GM21717 (cell line): ENCODE measurements at regions not wholly inside any gene's neighbourhood (a gene's known extent, or its start where the extent isn't known, plus 50 kb on each side); places are given as distances from the start of the nearest gene placed in this dataset.
"Not testable (repeated sequence)": the region's sequence is repeated elsewhere in the genome, so short reads cannot be mapped to it uniquely, and the experiment has no call there.

Experiments
- ATAC-seq: cut with Tn5 transposase; IDR thresholded peaks from one replicate; pipeline ENCODE4 v1.9.1; 2021; ENCODE audit warnings: mild to moderate bottlenecking, moderate library complexity; ENCODE audit not compliant: unreplicated experiment

DNA sequence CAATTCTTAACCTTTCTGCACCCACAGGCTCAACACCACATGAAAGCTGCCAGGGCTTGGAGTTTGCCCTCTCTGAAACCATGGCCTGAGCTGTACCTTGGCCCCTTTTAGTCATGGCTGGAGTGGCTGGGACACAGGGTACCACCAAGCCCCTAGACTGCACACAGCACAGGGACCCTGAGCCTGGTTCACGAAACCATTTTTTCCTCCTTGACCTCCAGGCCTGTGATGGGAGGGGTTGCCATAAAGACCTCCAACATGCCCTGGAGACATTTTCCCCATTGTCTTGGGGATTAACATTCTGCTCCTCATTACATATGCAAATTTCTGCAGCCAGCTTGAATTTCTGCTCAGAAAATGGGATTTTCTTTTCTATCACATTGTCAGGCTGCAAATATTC is 113.4 kb downstream of the XPNPEP1 start:
- ATAC-seq: not testable (repeated sequence)

DNA sequence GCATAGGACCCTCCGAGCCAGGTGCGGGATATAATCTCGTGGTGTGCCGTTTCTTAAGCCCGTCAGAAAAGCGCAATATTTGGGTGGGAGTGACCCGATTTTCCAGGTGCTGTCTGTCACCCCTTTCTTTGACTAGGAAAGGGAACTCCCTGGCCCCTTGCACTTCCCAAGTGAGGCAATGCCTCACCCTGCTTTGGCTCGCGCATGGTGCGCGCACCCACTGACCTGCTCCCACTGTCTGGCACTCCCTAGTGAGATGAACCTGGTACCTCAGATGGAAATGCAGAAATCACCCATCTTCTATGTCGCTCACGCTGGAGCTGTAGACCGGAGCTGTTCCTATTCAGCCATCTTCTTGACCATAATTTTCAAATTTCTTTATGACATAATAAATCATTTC is 122.1 kb downstream of the XPNPEP1 start:
- not testable (repeated sequence) for ATAC-seq

DNA sequence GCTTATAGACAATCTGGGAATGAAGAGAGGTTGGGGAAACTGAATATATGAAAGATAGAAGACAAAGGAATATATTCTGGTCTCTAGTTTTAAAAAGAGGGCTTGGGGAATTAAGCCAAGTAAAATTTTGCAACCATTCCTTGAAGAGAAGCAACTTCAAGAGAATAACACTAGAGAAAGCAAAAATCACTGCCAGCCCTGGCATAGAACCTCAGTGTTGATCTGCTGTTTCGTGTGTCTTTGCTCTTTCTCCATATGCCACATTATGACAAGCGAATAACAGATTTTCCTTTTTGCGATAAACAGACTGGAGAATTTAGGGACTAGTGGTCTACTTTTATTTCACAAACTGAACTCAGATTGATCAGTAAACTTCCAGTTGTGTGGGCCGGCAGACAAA is 132.7 kb downstream of the XPNPEP1 start:
- ATAC-seq: no peak

DNA sequence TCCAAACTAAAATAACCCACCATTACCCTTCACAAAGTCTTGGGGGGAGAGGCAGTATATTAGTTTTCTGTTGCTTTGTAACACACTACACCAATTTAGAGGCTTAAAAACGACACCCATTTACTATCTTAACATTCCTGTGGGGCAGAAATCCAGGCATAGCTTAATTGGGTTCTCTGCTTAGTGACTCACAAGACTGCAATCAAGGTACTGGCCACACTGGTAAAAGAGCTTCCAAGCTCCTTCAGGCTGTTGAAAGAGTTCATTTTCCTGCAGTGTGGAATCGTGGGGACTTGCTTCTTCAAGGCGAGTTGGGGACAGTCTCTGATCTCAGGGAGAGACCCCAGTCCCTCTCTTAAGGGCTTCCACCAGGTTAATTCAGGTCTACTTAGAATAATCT is 139.1 kb downstream of the XPNPEP1 start:
- no peak for ATAC-seq

DNA sequence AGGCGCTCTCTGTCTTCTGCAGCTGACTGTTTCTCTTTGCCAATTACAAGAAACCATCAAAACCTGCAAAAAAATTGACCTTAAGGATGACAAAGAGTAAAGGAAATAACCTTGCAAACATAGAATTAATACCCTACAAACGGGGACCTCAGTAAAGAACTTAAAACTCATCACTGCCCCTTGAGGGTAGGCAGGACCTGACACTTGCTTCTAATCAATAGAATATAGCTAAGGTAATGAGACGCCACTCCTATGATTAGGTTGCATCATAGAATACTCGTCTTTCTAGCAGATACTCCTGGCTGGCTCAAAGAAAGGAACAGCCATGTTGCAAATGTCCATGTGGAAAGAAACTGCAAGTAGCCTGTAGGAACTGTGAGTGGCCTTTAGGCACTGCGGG is 140.0 kb downstream of the XPNPEP1 start:
- ATAC-seq: no peak

DNA sequence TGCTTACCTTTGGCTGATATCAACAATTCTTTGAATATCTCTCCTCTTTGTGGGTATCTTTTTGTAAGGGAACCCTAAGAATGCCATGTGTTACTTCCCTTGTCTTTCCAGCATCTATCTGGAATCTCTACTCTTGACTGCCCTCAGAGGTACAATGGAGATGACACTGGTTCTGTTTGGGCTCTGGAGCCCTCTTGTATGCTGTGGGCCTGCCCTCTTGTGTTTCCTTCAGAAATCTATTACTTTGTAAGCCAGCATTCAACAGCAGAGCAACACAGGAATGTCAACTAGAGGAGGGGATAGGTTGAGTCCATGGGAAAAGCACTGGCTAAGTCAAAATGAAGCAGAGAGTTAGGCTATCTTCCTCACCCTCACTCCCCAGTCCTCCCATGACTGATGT is 142.3 kb downstream of the XPNPEP1 start:
- ATAC-seq: no peak

- no peak for ATAC-seq
Observed at GRCh38 chr10:109778993-109779392, 144.3 kb downstream of the XPNPEP1 start.

DNA sequence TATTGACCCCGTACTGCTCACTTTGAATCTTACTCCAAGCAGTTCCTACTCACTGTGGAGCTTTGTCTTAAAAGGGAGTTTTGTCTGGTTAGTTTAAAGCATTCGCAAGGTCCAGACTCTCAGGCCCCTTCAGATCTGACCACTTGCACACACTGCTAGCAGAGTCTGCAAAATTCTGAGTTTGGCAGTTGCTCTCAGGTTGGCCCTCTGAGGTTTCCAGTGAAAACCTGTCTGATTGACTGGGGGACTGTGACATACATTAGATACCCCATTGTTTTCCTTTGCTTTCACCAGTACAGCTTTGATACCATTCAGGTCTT is 149.2 kb downstream of the XPNPEP1 start:
- no peak for ATAC-seq

DNA sequence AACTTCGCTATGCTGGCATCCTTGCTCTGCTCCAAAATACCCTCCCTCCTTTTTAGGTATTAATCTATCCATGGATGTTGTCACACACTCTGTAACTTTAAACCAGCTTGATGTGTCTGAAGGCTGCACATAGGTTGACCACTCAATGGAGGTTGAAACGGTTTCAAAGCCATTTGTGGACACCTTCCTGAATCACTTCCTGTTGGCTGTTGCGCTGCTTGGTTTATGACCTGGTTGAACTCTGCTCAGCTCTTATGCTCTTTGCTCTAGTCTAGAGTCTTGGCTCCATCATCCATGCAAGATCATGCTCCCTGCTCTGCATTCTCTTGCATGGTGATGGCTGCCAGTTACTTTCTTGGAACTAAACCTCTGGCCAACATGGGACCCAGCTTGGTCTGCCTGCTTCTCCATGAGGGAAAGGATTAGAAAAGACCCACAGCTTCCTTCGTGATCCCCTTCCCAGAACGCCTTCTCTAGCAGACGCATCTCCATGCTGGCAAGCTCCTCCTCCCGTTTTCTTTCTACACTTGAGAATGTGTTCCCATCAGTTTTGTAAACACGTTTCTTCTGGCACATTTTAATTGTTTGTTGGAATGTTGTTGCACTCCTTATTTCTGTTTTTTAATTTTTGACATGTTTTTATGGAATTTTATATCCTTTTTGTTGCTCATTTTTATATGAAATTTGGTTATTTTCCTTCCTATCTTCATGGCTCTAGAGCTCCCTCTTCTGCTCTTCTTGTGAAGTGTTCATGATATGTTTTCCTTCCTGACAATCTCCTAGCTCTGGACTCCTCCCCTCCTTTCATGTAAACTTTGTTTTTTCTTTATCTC is 149.8 kb downstream of the XPNPEP1 start:
- no peak for ATAC-seq

DNA sequence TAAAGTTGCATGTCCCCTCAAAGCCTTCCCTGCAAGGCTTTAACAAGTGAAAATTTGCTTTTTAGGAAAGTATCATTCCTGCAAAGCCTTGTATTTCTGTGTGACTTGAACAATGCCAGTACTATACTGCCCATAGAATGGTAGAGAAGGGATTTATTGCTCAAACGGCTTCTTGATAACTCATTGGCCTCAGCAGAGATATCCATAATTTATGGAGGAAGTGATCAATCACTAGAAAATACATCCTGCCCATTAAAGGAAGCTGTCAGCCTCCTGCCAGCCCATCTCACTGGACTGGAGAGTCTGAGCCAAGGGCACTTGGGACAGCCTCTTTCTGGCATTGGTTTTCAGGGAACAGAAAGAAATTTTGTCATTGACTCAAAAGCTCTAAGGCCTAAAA is 152.6 kb downstream of the XPNPEP1 start:
- no peak for ATAC-seq

GRCh38 chr10:109769966-109770365 is 153.3 kb downstream of the XPNPEP1 start:
- no peak for ATAC-seq

- no peak for ATAC-seq
Observed at GRCh38 chr10:109765838-109766237, 157.5 kb downstream of the XPNPEP1 start.

DNA sequence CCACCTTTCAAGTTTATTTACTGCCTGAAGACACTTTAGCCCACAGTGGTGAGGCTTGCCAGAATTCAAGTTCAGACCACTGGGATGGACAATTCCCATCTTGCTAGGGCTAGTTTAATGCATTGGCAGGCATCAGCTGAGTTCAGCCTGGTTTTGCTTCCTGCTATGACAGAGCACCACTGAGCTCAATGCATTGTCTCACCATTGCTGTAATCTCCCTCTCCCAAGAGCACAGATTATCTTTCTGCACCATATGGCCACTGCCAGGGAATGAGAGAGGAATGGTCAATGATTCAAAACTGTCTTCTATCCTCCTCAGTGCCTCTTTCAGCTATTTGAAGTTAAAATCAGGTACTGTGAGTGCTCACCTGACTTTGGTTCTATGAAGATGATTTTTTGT is 160.8 kb downstream of the XPNPEP1 start:
- no peak for ATAC-seq

DNA sequence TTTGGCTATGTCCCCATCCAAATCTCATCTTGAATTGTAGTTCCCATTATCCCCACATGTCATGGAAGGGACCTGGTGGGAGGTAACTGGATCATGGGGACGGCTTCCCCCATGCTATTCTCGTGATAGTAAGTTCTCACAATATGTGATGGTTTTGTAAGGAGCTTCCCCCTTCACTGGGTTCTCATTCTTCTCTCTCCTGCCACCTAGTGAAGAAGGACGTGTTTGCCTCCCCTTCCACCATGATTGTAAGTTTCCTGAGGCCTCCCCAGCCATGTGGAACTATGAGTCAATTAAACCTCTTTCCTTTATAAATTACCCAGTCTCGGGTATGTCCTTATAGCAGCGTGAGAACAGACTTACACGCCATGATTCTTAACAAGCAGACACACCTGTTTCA is 165.6 kb downstream of the XPNPEP1 start:
- not testable (repeated sequence) for ATAC-seq

DNA sequence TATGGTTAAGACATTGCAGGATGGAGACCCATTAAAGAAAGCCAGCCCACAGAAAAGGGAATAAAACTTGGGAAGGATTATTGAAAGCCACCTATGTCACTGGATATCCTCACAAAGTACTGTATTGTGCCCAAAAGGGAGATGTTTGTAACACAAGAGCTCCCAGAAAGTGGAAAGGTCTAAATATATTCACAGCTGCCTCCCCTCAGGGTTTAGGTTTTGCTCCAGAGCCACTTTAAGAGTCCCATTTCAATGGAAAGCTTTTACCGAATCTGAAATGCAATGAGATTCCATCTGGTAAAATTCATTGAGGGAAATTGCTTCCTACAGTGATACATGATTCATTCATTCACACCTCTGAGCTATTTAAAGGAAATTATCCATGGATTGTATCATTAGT is 176.4 kb downstream of the XPNPEP1 start:
- no peak for ATAC-seq

DNA sequence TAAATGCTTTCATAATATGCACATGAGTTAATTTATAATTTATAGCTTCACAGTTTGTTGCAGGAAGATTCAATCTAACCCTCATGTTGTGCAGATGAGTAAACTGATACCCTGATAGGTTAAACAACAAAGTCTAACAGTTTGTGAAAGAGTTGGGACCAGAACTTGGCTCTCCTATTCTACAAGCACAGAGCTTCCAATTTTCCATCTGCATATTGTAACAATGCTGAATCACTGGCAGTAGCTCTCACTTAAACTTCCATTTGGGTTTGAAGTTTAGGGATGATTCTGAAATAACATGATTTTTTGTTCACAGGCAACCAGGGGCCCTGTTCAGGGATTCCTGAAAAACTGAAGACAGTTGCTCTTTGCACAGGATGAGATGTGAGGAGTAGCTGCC is 179.3 kb downstream of the XPNPEP1 start:
- no peak for ATAC-seq

- ATAC-seq: no peak
Observed at GRCh38 chr10:109743574-109743973, 179.7 kb downstream of the XPNPEP1 start.

GRCh38 chr10:109743146-109743545 is 180.2 kb downstream of the XPNPEP1 start:
- no peak for ATAC-seq

DNA sequence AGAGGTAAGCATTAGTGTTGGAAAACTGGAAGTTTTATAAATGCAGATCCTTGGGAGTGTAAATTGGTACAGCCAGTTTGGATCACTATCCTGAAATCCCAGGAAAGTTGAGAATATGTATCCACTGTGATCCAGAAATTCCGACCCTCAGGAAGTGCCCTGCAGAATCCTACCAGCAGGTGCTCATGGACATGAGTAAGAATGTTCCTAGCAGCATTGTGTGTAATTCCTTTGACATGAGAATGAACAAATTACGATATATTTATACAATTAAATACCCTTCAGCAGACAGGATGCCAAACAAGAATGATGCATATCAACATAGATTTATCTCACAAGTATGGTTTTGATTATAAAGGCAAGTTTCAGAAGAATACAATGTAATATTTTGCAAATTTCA is 181.6 kb downstream of the XPNPEP1 start:
- ATAC-seq: no peak

- ATAC-seq: no peak
Observed at GRCh38 chr10:109740436-109740835, 182.9 kb downstream of the XPNPEP1 start.

DNA sequence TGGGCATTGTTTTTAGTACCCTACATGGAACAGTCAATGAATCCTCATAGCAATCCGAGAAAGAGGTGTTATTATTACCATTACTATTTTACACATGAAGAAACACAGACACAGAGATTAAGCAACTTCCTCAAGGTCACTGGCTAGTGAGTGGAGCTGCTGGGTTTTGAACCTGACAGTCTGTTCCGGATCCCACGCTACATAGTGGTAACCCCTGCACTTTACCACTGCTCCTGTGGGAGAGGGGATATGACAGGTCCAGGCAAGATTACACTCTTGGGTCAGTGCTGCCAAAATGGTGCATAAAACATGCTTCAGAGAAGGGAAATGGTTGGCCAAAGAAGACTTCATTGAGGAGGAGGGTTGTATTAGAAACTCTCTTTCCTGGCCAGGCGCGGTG is 185.7 kb downstream of the XPNPEP1 start:
- no peak for ATAC-seq

GRCh38 chr10:109737009-109737408 is 186.3 kb downstream of the XPNPEP1 start:
- ATAC-seq: no peak

DNA sequence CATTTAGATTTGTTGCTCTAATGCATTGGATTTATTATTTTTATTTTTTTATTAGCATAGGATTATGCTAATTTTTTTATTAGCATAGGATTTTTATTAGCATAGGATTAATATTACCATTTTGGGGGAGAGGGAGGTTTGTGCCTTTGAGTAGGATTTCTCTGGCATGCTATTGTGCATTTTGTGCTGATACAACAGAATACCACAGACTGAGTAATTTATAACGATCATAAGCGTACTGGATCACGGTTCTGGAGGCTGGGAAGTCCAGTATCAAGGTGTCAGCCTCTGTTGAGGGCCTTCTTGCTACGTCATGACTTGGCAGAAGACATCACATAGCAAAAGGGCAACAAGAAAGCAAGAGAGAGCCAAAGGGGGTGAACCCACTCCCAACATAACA is 187.5 kb downstream of the XPNPEP1 start:
- no peak for ATAC-seq
